NCI-H510A (cell line): ENCODE measurements at regions not wholly inside any gene's neighbourhood (a gene's known extent, or its start where the extent isn't known, plus 50 kb on each side); places are given as distances from the start of the nearest gene placed in this dataset.

Source experiments
- DNase-seq: peaks from one replicate; lab custom pipeline; 2025; lab: John Stamatoyannopoulos, UW

DNA sequence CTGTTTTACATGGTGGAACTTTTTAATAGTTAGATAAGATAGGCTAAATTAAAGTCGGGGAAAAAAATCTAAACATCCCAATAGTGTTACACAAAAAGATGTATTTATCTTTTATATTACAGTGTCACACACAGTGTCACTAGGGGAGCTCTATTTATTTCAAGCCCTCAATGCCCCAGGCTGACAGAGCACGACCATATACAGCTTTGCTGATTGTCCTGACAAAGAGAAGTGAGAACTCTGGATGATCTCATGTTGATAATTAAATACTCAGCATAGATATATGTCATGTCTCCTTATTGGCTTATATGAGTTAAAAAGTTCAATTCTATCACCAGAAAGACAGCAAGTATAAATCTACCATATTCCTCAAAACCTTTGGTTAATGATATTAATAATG, 594.3 kb downstream of the LRFN5 start:
- no peak for DNase-seq

GRCh38 chr14:42198010-42198409, 591.3 kb downstream of the LRFN5 start:
- no peak for DNase-seq

DNA sequence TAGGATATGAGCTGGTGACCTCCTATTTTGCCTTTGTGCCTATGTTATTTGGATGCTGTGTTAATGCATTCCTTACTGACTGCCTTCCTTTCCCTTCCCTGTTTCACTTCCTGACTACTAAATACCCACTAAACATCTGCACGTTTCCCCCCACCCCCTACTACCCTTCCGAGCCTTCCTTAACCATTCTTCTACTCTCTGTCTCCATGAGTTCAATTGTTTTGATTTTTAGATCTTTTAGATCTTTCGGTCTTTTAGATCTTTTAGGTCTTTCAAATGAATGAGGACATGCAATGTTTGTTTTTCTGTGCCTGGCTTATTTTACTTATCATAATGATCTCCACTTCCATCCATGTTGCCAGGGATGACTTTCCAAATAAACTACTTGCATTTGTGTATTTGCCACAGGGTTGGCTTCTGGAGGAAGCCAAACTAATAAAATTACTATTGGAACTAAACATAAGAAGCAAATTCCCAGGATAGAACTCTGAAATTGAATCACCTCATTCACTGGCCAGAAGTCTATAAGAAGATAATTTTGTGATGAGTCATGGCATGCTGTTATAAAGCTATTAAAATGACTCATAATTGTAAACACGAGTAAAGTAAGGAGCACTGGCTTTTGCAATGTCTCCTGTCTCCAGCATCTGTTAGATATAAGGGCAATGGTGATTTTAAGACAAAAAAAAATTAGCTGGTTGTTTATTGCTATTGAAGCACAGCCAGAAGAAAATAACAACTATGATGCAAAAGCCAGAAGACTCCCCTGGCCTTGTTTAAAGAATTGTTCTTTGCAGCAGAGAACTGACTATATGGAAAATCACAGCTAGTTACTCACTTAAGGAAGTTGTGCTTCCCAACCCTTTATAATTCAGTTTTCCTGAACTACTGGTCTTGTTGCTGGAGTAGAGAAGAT, 586.3 kb downstream of the LRFN5 start:
- DNase-seq, result no peak

DNA sequence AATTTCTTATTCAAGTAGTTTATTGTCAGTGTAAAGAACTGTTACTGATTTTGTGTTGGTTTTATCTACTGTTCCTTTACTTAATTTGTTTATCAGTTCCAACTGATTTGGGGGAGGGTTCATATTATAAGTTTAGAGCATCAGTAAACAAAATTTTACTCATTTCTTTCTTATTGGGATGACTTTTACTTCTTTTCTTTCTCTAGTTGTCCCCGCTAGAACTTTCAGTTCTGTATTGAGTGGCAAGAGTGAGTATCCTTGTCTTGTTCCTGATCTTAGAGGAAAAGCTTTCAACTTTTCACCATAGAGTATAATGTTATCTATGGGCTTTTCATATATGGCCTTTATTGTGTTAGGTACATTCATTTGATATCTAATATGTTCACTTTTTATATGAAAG, 584.1 kb downstream of the LRFN5 start:
- DNase-seq, result no peak

GRCh38 chr14:42187846-42188245, 581.2 kb downstream of the LRFN5 start:
- no peak for DNase-seq

DNA sequence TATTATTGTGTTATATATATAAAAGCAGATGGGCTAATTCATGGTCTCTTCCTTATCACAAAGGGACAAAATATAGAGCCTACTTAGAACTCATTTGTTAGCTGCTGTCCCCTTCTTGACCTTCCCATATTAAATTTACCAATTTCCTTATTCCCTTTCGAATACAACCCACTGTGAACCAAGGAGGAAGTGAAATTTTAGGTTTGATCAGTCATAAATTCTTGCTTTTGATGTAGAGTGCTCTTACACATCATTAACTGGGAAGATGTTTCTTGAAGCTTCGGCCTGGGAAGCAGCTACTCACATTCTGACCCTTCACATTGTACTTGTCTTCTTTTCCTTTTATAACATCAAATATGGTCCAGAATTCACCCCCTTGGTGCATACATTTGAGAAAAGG, 579.0 kb downstream of the LRFN5 start:
- no peak for DNase-seq

DNA sequence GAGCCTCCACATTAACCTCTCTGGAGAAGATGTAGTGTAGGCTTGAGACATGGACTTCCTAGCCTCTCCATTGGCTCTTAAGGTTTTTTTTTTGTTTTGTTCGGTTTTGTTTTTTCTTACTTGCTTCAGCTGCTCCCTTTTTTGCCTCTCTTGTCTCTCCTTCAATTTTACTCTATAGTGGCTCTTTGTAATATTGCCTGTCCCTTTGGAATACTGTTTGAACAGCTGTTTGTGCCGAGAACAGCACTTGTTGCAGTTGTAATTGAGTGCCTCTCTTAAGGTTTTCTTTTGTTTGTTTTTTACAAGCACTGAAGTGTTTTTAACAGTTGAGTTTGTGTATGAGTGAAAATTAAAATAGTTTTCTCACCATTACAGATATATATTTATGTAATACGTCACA, 567.7 kb downstream of the LRFN5 start:
- DNase-seq, result peak; percentile 73

DNA sequence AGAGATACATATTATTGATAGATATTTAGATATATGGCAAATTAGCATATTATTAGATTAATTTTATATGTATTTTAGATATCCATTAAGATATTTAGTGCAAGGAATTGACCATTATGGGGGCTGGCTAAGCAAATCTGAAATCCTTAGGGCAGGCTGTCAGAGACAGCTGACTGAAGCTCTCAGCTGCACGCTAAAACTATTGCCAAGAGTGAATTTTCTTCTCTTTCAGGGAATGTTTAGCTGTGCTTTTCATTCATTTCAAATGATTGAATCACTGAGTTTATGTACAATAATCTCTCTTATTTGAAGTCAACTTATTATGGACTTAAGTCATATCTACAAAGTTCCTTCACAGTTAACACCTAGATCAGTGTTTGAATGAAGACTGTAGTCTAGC, 566.5 kb downstream of the LRFN5 start:
- no peak for DNase-seq

GRCh38 chr14:42172304-42172703, 565.6 kb downstream of the LRFN5 start:
- DNase-seq, result no peak

GRCh38 chr14:42163136-42163535, 556.5 kb downstream of the LRFN5 start:
- DNase-seq, result peak; percentile 4

DNA sequence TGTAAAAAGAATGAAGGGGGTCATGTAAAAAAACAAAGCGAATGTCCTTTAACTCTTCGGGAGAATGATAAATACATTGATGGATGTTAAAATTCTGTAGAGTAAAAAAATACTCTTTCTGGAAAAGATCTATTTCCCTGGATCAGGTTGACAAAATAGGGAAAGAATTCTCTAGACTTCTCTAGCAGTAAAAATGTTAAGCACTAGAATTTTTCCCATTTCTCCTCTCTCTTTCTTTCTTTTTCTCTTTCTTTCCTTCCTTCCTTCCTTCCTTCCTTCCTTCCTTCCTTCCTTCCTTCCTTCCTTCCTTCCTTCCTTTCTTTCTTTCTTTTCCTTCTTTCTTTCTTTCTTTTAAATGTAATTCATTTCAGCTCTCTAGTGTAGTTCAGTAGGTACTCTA, 552.5 kb downstream of the LRFN5 start:
- DNase-seq, result no peak

DNA sequence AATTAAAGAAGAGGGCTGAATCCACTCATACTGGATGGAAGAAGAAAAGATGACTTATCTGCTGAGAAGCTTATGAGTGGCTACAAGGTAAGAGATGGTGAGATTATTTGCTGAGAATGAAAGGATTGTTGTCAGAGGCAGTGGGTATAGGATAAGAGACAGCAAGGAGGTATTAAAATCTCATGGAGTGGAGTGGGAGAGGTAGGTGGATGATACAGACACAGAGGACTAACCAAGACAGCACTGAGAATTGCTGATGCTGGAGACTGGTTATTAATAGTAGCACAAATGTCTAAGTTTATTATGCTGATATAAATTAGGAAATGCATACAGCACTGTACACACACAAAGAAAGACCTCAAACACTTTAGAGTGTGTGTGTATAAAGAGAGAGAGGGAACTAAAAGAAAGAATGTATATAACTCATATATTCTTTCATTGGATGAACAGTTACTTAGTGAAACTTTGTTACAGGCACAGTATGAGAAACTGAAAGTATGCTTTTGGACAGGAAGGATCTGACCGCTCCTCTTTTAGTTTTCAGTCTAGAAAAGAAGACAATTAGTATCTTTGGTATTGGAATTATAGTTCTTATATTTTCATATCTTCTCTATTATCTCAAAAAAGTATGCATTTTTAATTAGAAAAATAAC, 543.1 kb downstream of the LRFN5 start:
- no peak for DNase-seq

GRCh38 chr14:42145766-42146165, 539.1 kb downstream of the LRFN5 start:
- no peak for DNase-seq

- DNase-seq, result no peak
These were observed 536.4 kb downstream of the LRFN5 start for GRCh38 chr14:42143114-42143513.

GRCh38 chr14:42141328-42141727, 534.7 kb downstream of the LRFN5 start:
- DNase-seq, result no peak

GRCh38 chr14:42140831-42141279, 534.2 kb downstream of the LRFN5 start:
- DNase-seq, result no peak

DNA sequence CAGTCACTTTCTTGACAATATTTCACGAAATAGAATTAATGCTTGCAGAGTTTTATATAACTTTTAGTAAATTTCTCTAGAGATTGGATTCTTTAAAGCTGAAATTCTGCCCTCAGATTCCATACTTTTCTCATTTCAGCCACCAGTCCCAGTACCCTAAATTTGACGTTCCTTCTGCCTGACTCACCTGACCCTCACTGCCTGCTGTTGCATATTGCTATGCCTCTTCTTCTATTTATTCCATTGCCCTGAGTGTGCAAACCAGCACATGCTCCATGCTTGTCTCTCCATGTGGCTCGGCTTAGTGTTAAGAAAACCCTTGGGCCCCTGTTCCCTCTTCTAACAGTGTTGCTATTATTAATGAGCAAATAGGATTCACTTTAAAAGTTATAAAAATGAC, 533.3 kb downstream of the LRFN5 start:
- no peak for DNase-seq

DNA sequence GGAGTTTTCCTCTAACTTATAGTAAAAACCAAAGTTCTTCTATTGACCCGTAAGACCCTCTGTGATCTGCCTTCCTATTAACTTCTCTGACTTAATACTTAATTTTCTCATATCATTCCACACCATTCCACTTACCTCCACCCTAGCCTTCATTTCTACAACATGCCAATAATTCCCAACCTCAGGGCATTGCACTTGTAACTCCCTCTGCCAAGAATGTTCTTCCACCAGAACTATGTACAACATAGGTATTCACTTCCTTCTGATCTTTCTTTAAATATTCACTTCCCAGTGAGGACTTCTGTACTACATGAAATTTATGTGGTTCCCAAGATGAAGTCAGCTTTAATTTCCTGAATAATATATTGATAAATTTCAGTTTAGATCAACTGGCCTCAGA, 531.7 kb downstream of the LRFN5 start:
- DNase-seq, result no peak

DNA sequence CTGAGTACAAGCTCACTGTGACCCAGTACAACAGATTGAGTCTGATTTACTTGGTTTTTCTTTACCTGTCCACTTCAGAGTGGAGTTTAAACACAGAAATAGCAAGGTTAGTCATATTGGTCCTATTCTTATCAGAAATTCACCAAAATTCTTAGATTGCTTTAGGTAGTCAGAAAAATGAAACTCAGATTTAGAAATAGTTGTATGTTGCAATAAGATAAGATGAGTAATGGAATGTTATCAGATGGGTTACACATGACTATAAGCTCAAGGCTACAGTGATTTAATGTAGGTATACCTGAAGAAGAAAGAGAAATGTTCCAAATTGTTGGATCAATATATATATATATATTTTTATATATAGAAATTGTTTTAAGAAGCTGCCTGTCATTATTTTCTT, 524.1 kb downstream of the LRFN5 start:
- DNase-seq, result no peak

GRCh38 chr14:42123526-42123925, 516.9 kb downstream of the LRFN5 start:
- DNase-seq, result no peak

DNA sequence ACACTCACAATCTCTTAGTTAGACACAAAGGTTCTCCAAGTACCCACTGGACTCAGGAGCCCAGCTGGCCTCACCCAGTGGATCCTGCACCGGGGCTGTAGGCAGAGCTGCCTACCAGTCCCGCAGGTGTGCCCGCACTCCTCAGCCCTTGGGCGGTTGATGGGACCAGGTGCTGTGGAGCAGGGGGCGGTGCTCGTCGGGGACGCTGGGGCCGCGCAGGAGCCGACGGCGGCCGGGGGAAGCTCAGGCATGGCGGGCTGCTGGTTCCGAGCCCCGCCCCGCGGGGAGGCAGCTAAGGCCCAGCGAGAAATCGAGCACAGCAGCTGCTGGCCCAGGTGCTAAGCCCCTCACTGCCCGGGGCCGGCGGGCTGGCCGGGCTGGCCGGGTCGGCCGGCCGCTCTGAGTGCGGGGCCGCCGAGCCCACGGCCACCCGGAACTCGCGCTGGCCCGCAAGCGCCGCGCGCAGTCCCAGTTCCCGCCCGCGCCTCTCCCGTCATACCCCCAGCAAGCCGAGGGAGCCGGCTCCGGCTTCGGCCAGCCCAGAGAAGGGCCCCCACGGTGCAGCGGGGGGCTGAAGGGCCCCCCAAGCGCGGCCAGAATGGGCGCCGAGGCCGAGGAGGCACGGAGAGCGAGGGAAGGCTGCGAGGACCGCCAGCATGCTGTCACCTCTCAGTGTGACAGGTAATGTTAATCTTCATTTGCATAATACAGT, 506.8 kb downstream of the LRFN5 start:
- no peak for DNase-seq

- no peak for DNase-seq
These were observed 505.4 kb downstream of the LRFN5 start for GRCh38 chr14:42112108-42112507.

- no peak for DNase-seq
These were observed 504.7 kb downstream of the LRFN5 start for GRCh38 chr14:42111355-42111754.
